HFF-Myc (cell line): ENCODE measurements at regions not wholly inside any gene's neighbourhood (a gene's known extent, or its start where the extent isn't known, plus 50 kb on each side); places are given as distances from the start of the nearest gene placed in this dataset.
A peak's percentile ranks its signal among the peaks of the same experiment; 100 is the strongest.

Experiments
- DNase-seq: peaks from one replicate; pipeline ENCODE4 v3.0.0-alpha.2; 2011; ENCODE audit warnings: low read depth; ENCODE audit errors: extremely low read depth
- H3K4me3 ChIP-seq: replicated peaks from 2 replicates; pipeline ENCODE4 v1.5.1; 2011; ENCODE audit warnings: low read depth, mild to moderate bottlenecking, control low read depth, low read length
- CTCF ChIP-seq: IDR thresholded peaks from 2 replicates; pipeline ENCODE4 v1.5.1; 2012; ENCODE audit warnings: mild to moderate bottlenecking, low read depth, low read length, control low read depth; ENCODE audit errors: missing control alignments

GRCh38 chr21:23986214-23986613, 1621.1 kb downstream of the MRPL39 start:
- no peak for DNase-seq
- H3K4me3 ChIP-seq, result no peak overlapping the region
- no peak for TF ChIP-seq CTCF

GRCh38 chr21:23982546-23982945, 1624.7 kb downstream of the MRPL39 start:
- no peak for DNase-seq
- H3K4me3 ChIP-seq, result no peak overlapping the region
- TF ChIP-seq CTCF, result no peak

- TF ChIP-seq CTCF, result no peak
- DNase-seq, result no peak
- H3K4me3 ChIP-seq, result no peak overlapping the region
These were observed 1629.3 kb downstream of the MRPL39 start for GRCh38 chr21:23977971-23978370.

GRCh38 chr21:23968722-23969647, 1638.3 kb downstream of the MRPL39 start:
- no peak overlapping the region for H3K4me3 ChIP-seq
- peak; percentile 0 for DNase-seq
- TF ChIP-seq CTCF, result no peak

GRCh38 chr21:23968008-23968407, 1639.3 kb downstream of the MRPL39 start:
- no peak for TF ChIP-seq CTCF
- DNase-seq, result no peak
- no peak overlapping the region for H3K4me3 ChIP-seq

- no peak overlapping the region for H3K4me3 ChIP-seq
- no peak for DNase-seq
- no peak for TF ChIP-seq CTCF
These were observed 1643.8 kb downstream of the MRPL39 start for GRCh38 chr21:23963454-23963853.
